Skin epidermis (tissue), 12 donors: ENCODE measurements at regions not wholly inside any gene's neighbourhood (a gene's known extent, or its start where the extent isn't known, plus 50 kb on each side); places are given as distances from the start of the nearest gene placed in this dataset.
"Not testable (repeated sequence)": the region's sequence is repeated elsewhere in the genome, so short reads cannot be mapped to it uniquely, and the experiment has no call there.

Source experiments
- H3K27ac ChIP-seq, 21 experiments: fragments of 200-600 bp; sonication (generic) in 11 of 21; one replicate each; pipeline ENCODE4 v1.5.0; 2020; ENCODE audit warnings: mild to moderate bottlenecking in 3 of 21, inconsistent platforms in 2 of 21, moderate library complexity in 2 of 21
- H3K4me3 ChIP-seq, 7 experiments: fragments of 200-600 bp; sonication (generic) in 2 of 7; one replicate each; pipeline ENCODE4 v1.5.0; 2020; ENCODE audit warnings: inconsistent platforms in 2 of 7, mild to moderate bottlenecking in 2 of 7, moderate library complexity in 1 of 7

DNA sequence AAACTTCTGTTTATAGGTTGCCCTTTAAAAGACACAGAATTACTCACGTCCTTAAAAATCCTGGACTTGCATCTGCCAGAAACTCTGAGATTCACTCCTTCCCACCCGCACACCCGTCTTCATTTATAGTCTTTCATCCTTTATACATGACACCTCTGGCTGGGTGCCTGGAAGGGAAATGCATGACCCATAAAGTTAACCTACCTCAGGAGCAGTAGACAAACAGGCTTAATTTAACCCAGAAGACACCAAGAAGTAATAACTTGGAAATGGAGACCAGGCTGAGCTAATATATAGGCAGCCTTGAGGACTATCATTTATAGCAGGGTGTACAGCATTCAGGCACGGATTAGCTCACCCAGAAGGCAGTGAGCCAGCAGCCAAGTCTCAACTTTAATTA is 429.0 kb upstream of the NRSN1 start:
- Histone ChIP-seq H3K27ac (no peak overlapping the region), H3K4me3 (no peak overlapping the region)

GRCh38 chr6:23704479-23705052 is 421.4 kb upstream of the NRSN1 start:
- Histone ChIP-seq H3K27ac (no peak overlapping the region), H3K4me3 (no peak overlapping the region)

DNA sequence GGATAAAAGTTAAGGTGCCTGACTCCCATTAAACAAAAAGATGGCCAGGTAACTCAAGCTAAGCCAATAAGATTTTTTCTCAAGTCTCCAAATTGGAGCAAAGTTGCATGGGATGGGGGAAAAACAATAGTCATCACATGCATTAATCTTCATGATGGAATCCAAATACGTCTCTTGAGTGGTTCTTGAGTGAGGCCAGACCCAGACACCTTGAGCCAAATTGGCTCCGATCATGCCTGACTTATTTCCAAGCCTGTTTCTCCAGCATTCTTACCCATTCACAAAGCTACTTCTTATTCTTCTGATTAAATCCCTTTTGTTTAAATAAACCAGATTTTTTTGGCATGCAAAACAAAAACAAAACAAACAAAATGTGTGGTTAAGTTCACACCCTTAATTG is 420.3 kb upstream of the NRSN1 start:
- Histone ChIP-seq H3K4me3 (no peak overlapping the region), H3K27ac (no peak overlapping the region)

DNA sequence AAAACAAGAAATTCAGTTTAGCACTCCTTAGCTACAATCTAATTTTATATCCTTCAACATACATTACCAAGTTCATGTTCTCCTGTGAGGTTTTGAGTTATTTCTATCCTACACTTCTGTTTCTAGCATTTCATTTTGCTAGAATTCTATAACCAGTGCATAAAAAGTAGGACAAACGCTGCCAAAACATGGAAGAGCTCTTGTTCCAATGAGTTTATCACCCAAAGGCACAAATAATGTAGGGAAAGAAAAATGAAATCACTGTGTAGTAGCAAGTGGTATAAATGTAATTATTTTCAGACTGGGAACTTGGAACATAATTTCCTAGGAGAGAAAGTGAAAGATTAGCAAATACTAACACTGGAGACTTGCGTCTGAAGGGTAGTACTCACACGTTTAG is 413.3 kb upstream of the NRSN1 start:
- H3K27ac ChIP-seq: no peak overlapping the region
- H3K4me3 ChIP-seq: no peak overlapping the region

- Histone ChIP-seq H3K4me3 (no peak overlapping the region), H3K27ac (no peak overlapping the region)
Measured at GRCh38 chr6:23713211-23713610, 412.8 kb upstream of the NRSN1 start.

DNA sequence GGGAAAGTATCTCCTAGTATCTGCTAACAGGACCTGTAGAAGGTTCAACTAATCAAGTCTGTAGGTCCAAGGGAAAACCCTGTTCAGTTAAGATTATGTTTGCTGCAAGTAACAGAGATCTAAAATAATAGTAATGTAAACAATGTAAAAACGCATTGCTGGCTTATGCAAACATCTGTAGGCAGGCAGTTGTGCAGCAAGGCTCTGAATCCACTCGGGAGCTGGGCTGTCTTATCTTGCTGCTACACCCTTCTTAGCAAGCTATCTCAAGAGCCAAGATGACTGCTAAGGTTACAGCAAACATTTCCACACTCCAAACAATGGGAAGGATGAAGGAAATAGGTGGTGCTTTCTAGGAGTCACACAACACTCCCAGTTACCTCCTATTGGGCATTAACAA is 397.3 kb upstream of the NRSN1 start:
- H3K4me3 ChIP-seq: no peak overlapping the region
- H3K27ac ChIP-seq: no peak overlapping the region

GRCh38 chr6:23731609-23732008 is 394.4 kb upstream of the NRSN1 start:
- no peak overlapping the region for H3K4me3 ChIP-seq
- no peak overlapping the region for H3K27ac ChIP-seq

GRCh38 chr6:23732521-23732920 is 393.5 kb upstream of the NRSN1 start:
- H3K4me3 ChIP-seq: no peak overlapping the region
- no peak overlapping the region for H3K27ac ChIP-seq

DNA sequence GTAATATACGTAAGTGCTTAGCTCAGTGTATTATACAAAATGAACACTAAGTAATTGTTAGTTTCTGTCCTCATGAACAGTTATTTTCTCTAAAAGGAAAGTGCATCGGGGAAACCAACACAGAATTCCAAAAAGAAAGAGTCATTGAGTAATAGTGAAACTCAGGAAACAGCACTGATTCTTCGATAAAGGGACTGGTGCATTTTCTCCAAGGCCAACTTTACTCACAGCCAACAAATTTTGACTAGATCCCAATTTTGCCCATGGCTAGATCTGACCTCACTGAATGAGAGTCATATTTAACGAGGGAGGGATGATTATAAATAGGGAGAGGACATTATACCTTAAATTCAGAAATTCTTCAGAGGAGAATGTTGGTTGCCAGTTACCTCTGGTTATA is 390.9 kb upstream of the NRSN1 start:
- Histone ChIP-seq H3K27ac (no peak overlapping the region), H3K4me3 (no peak overlapping the region)

DNA sequence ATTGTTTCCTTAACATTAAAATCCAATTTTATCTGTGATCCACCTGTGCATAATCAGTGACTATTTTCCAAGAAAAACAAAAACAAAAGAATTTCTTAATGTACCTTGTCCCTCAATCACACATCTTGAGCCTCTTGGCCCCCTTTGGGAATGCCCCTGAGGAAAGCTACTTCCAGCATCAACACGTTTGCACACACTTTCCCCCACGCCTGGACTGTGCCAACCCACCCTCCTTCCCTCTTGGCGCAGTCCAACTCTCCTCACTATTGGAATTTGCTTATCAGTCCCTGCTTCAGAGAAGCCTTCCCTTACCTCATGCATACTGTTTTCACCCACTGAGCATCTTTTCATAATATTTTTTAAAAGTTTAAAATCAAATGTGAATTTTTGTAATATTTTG is 389.4 kb upstream of the NRSN1 start:
- no peak overlapping the region for H3K4me3 ChIP-seq

GRCh38 chr6:23747239-23747638 is 378.8 kb upstream of the NRSN1 start:
- Histone ChIP-seq H3K27ac (no peak overlapping the region), H3K4me3 (no peak overlapping the region)

More for the DNA sequence above, 389.4 kb upstream of the NRSN1 start:
- H3K27ac ChIP-seq: no peak overlapping the region

GRCh38 chr6:23752414-23752813 is 373.6 kb upstream of the NRSN1 start:
- Histone ChIP-seq H3K27ac (no peak overlapping the region), H3K4me3 (no peak overlapping the region)

- no peak overlapping the region for H3K27ac ChIP-seq
- H3K4me3 ChIP-seq: no peak overlapping the region
Measured at GRCh38 chr6:23754197-23754596, 371.8 kb upstream of the NRSN1 start.

DNA sequence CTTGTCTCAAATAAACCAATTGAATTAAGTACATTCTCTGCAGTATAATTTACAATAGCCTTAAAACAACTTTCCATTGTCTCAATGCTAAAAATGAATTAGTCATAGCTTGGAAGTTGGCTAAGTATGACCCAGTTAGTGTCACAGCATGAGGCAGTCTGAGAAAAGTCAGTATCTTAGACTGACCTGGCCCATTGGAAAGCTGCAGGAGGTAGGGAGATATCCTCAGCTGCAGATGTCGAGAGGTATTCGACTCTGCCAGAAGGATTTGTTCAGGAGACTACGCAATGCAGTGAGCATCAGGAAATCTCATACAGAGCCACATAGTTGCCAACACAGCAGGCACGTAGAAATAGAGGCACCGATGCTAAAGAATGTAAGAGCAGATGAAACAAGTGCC is 350.9 kb upstream of the NRSN1 start:
- no peak overlapping the region for H3K4me3 ChIP-seq
- no peak overlapping the region for H3K27ac ChIP-seq

DNA sequence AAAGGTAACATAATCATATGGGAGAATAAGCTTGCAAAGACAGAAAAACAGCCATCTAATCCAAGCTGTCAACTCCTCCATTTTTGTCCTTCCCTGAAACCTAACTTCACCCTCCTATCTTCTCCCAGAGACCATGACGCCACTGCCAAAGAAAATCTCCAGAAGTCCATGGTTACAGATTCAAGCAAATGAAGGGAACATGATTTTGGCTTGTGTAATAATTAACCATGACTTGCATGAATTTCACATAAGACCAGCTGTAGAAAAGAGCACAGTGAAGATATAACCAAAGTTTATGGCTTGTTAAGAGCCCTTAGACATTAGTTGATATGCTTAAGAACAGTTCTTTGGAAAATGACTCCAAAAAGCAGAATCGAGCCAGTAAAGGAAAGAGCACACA is 342.1 kb upstream of the NRSN1 start:
- peak overlapping the region in 2 of 21 experiments; percentile 30 to 51 for H3K27ac ChIP-seq
- no peak overlapping the region for H3K4me3 ChIP-seq

DNA sequence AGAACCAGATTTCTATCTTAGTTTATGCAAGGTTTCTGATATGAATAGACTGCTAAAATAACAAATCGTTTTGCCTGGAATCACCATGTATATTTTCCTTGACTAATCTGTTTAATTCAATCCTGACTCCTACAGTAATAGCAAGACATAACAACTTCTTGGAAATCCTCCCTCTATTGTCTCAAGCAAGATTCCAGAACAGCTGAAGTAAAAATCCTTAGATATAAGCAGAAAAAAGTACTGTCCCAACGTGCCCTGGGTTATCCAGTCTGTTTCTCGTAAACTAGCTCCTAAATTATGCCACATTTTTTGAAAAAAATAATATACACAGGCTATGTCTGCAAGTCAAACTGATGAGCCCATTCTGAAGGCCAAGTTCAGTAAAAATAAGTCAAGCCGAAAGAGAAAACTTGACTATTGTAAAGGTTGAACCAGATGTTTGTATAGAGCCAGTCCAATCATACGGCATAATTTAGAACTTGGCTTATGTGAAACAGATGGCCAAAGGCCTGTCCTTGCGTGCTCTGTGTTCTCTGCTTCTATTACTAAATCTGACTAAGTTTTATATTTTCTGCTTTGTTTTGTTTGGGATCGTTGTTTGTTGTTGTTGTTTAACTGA is 341.6 kb upstream of the NRSN1 start:
- Histone ChIP-seq H3K4me3 (no peak overlapping the region), H3K27ac (peak overlapping the region in 3 of 21 experiments; percentile 33 to 56 (median 51))

GRCh38 chr6:23790756-23791155 is 335.3 kb upstream of the NRSN1 start:
- Histone ChIP-seq H3K4me3 (no peak overlapping the region), H3K27ac (no peak overlapping the region)

DNA sequence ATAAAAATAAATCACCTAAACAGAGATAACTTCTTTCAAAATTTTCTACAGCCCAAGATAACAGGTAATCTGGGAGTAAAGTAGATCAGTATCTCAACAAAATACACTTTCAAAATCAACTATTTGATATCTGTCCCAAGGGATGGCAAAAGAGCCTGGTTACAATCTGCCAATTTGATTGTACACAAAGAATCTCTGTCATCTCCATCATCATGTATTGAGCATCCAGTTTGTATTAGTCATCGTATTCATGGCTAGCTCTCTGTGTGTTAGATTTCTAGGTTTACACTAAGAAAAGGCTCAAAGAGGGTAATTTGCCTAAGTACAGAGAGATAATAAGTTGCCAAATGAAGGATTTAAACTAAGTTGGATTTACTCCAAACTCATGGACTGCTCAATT is 329.0 kb upstream of the NRSN1 start:
- no peak overlapping the region for H3K4me3 ChIP-seq
- no peak overlapping the region for H3K27ac ChIP-seq

DNA sequence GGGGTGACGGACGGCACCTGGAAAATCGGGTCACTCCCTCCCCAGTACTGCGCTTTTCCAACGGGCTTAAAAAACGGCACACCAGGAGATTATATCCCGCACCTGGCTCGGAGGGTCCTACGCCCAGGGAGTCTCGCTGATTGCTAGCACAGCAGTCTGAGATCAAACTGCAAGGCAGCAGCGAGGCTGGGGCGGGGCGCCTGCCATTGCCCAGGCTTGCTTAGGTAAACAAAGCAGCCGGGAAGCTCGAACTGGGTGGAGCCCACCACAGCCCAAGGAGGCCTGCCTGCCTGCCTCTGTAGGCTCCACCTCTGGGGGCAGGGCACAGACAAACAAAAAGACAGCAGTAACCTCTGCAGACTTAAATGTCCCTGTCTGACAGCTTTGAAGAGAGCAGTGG is 321.7 kb upstream of the NRSN1 start:
- not testable (repeated sequence) for H3K27ac ChIP-seq, H3K4me3 ChIP-seq

DNA sequence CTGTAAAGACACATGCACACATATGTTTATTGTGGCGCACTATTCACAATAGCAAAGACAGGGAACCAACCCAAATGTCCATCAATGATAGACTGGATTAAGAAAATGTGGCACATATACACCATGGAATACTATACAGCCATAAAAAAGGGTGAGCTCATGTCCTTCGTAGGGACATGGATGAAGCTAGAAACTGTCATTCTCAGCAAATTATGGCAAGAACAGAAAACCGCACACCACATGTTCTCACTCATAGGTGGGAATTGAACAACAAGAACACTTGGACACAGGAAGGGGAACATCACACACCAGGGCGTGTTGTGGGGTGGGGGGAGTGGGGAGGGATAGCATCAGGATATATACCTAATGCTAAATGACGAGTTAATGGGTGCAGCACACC is 304.9 kb upstream of the NRSN1 start:
- not testable (repeated sequence) for H3K27ac ChIP-seq, H3K4me3 ChIP-seq

DNA sequence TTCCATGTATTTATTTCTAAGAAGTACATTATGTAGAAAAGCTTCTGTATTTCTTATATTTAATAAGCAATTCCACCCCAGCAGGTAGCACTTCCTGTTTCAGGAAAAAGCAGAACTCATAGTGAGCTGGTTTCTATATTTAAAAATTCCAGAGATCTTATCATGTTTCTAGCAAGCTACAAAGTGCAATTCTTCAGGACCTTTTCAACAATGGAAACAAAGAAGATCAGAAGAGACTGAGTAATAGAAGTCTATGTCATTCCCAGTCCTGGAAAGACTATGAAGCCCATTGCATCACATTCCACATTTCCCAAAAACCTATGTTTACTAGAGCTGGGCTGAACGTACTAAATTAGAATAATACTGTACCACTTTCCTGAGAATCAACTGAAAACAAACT is 302.6 kb upstream of the NRSN1 start:
- H3K27ac ChIP-seq: no peak overlapping the region
- no peak overlapping the region for H3K4me3 ChIP-seq

DNA sequence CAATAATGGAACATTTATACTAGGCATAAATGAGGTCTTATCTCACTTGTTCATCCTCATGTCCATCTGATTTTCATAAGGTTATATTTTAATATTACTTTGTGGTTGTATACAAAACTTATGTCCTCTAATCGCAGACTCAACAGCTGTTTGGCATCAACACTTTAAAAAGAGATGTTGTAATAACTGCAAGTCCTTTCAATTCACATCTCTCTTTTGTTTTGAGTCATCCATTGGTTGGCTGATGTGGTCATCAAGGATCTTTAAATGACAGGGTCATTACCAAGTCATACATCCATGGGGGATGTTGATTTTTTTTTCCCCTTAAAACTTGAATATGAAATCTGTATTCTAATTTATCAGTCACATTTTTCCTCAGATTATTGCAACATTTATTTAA is 299.4 kb upstream of the NRSN1 start:
- H3K27ac ChIP-seq: no peak overlapping the region
- no peak overlapping the region for H3K4me3 ChIP-seq
